ENCODE measurements at regions not wholly inside any gene's neighbourhood (a gene's known extent, or its start where the extent isn't known, plus 50 kb on each side); places are given as distances from the start of the nearest gene placed in this dataset.
"Not testable (repeated sequence)": the region's sequence is repeated elsewhere in the genome, so short reads cannot be mapped to it uniquely, and the experiment has no call there.

DNA sequence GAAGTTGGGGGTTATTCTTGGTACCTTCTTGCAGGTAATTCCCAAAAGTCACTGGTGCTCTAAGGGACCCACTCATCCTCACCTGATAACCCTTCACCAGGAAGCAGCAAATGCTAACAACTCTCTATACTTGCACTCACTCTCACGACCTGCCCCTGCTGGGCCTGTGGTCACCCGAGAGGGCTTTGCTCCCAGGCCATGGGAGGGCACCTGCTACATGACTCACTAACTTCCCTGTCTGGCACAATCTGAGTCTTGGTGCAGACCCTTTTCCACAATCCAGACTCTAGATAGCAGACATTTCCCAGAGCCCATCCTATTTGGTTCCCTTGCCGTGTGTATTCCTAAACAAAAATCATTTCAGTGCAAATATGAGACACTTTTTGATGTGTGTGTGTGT, 403.8 kb upstream of the FAT1 start:
- no peak for DNase-seq (ENCODE audit: low spot score)

DNA sequence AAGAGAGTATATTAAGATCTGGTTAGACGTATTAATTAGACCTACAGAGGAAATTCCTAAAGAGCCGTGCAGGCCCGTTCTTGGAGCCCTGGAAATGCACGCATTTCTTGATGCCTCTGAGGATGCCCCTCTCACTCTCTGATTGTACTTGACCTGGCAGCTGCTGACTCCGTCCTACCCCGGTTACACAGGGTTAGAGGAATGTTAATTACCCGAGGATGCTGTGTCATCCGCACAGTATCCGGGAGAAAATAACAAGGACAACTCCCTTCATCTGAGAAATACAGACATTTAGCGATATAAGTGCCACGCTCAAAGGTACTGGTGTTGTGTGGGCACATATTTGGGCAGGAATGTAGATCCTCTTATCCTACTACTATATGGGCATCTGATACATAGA, 404.6 kb upstream of the FAT1 start:
- DNase-seq (ENCODE audit: low spot score), result no peak

DNA sequence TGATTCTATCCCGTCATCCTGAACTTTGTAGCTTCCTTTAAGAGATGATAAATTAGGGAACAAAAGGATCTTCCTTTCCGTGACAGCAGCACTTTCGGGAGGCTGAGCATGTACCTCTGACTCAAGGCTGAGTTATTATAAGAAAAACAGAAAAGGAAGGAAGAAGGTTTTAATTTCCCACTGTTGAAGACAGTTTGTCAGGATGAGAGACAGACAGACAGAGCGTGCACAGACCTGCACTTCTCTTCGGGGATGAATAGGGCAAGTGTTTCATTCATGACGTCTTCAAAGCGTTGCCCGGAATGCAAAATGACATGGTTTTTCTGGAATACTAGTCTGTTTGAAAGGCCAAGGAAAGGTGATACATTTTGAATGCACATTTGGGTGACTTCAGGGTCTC, 405.3 kb upstream of the FAT1 start:
- DNase-seq (ENCODE audit: low spot score), result no peak

DNA sequence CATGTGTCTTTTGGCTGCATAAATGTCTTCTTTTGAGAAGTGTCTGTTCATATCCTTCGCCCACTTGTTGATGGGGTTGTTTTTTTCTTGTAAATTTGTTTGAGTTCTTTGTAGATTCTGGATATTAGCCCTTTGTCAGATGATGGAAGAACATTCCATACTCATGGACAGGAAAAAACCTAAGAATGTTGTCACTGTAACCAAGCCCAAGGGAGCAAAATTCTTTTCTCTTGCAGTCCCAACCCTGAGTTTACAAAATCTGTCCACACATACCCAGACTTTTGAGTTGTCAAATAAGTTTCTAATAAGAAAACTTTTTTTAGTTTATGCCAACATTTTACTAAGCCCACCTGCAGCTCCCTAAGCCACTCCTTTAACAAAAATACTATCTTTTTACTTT, 408.2 kb upstream of the FAT1 start:
- not testable (repeated sequence) for DNase-seq (ENCODE audit: low spot score)

DNA sequence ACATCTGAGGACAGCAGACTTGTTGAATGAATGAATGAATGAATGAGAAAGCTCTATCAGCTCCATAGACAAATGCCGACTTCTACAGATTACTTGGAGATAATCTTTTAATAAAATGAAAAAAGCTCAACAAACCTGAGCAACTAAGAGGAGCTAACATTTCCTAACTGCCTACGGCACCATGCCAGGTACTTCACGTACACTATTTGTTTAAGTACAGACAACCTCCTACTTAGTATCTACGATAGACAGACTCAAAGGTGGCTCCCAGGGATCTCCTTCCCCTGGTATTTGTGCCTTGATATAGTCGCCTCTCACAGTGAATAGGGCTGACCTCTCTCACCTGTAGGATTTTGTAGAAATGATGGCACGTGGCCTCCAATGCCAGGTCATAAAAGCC, 412.2 kb upstream of the FAT1 start:
- no peak for DNase-seq (ENCODE audit: low spot score)

DNA sequence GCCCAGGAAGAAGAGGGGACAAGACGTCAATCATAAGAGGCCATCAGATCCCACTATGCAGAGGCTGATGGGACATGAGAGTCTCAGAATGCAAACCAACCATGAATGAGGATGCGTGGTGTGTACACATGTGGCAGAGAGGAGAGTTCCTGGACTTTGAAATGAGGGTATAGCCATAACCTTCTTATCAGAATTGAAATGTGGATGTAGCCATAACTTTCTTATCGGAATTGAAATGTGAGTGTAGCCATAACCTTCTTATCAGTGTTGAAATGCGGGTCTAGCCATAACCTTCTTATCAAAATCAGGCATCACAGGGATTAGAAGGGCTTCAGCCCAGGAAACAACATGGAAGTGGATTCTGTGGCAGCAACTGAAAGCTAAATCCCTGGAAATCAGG, 415.5 kb upstream of the FAT1 start:
- DNase-seq (ENCODE audit: low spot score), result no peak

DNA sequence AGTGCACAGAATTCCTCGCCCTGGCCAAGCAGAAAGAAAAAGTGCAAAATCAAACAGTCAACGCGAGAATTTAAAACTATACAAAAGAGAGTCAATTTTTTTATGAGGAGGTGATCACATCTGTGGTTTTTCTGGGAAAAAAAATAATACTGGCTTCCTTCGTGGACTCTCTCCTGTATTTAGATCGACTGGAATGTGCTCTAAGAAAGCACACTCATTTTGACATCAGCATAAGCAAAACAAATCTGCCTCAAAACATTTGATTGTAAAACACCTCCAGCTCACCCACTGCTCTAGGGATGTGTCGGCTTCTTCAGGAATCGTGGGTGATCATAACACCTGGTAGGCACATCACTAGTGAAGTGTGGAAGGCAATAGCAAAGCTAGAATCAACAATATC, 417.4 kb upstream of the FAT1 start:
- DNase-seq (ENCODE audit: low spot score), result no peak

DNA sequence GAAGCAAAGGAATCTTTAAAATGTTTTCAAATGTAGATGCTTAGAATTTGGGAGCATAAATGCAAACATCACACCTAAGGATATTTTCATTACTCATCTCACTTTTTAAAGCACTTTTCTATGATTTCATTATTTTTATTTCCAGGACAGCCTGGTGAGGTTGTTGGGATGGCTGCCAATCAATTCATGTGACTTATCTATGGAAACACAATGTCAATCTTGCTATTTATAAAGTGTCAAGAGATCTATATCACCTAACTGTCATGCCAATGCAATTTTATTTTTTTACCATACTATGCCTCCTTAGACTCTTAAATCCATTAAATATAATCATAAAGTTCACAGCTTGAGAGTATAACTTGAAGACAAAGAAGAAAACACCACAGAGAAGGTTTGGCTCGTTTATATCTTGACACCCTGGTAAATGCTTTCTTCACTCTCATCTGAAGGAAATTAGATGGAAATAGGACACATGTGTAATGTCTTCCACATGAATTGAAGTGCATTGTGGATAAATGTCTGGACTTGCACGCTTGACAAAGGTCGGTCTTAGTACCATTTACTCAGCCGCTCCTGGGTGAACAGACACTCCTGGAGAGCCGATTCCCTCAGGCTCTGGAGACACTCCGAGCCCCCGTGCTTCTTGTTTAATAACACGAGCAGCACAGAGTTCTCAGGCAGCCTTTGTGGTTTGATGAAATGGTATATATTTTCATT, 425.7 kb upstream of the FAT1 start:
- no peak for DNase-seq (ENCODE audit: low spot score)

DNA sequence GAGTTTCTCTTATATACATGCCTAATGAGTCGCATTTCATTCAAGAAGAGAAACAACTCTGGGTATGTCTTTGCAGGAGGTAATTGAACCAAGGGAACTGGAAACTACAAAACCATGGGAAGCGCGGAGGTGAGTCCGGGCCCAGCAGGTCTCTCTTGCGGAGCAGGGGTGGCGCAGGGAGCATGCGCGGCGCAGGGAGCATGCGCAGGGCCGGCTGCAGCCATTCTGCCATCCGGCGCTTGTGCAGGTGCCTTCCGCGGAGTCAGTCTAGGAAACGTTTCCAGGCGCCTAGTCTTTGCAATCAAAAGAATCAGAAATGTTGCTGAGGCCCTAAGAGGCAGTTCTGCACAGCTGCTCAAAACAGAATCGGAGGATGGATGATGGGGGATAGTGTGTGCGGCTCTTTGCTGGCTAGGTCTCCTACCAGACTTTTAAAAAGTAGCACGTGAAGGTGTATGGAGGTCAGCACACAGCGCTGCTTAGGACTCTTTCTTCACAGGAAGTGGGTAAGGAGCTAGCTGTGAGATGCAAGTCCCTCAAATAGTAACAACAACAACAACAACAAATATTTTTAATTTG, 433.8 kb upstream of the FAT1 start:
- no peak for DNase-seq (ENCODE audit: low spot score)

DNA sequence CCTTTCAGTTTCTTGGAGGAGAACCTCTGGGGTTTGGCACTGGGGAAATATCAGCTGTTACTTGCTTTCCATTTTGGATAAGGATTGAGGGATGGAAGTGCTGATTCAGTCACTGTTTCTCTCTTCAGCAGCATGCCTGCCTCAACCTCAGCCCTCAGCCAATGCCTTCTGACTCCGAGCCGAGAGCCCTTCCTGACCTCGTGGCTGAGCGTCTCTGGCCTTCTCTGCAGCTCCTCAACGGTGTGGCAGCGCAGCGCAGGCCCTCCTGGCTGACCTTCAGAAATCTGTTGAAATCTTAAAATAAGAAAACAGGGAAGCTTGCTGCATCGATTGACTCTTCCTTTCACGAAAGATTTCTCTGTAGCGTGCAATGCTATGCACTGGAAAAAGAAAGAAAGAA, 434.3 kb upstream of the FAT1 start:
- no peak for DNase-seq (ENCODE audit: low spot score)

DNA sequence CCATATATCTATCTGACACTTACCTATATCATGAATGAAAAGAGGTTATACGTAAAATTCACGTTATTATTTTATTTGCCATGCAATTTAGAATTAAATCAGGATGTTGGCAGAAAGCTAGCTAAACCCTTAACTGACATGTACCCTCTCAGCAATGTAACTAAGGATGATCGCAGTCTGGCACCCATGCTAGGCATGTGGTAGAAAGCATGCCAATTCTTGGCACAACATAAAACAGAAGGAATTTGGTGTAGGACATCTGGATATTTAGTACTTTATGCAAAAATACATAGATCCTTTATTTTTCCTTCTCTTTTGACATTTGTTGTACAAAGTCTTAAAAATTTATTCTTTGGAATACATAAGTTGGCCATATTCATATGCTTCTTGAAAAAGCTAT, 436.8 kb upstream of the FAT1 start:
- DNase-seq (ENCODE audit: low spot score), result no peak

DNA sequence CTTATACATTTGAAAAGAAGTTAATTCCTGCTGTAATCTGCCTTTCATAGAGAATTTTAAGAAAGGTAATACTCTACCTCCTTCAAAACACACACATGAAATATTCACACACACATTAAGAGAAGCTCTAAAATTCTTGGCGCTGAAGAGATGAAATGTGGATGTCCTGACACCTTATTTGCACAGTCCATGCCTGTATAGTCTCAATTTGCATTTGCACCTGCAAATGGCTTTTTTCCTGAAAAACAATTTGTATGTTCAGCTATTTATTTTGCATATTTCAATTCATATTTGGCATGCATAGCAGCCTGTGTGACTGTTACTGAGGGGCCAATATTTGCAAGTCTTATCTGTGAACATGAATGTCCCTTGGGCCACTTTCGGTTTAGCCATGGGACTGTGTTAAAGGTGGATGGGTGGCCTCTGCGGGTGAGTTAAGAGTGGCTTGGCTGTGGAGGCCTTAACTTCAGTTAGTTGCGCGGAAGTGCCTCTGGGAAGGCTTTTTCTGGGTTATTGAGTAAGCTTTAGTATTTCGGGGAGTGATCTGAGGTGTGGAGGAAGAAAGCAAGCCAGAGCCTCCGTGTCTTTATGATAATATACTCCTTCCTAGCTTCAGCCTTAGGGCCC, 443.3 kb upstream of the FAT1 start:
- DNase-seq (ENCODE audit: low spot score), result no peak

DNA sequence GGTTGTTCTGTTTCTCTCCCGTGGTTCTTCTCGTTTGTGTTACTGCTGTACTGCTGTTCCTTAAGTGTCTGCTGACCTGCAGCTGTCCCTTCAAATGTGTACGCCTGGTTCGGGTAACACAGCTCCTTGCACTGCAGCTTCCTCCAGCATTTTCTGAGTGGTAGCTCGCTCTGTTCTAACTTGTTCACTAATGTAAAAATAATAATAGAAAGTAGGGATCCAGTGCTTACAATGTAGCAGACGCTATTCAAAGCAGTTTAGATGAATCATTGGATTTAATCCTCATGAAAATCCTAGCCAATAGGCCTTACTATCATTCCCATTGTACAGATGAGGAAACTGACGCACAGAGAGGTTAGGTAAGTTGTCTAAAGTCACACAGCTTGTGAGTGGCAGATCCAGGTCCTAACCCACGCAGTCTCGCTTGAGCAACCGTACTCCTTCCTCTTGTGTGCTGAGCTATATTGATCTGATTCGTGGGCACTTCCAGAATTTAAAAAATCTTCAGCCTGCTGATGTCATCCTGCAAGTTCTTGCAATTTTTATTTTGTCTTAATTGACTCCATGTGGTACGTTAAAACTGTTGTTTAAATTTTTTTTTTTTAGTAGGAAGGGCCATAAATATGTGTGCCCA, 448.2 kb upstream of the FAT1 start:
- no peak for DNase-seq (ENCODE audit: low spot score)

DNA sequence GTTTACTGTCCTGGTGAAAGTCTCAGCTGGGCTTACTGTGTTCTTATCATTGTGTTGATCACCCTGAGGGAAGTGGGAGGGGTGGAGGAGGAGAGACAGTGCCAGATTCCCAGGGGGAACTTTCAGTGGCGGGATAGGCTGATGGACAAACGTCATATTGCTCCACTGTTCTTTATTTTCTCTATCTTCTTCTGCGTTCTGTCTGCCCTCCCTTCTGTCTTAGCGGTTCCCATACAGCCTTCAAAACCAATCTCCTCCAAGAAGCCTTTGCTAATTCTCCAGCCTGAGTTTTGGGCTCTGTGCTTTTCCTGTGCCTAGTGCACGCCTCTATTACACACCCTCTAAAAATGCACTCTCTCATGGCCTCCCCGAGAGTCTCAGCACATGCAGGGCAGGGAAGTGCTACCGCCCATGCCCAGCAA, 448.7 kb upstream of the FAT1 start:
- no peak for DNase-seq (ENCODE audit: low spot score)

DNA sequence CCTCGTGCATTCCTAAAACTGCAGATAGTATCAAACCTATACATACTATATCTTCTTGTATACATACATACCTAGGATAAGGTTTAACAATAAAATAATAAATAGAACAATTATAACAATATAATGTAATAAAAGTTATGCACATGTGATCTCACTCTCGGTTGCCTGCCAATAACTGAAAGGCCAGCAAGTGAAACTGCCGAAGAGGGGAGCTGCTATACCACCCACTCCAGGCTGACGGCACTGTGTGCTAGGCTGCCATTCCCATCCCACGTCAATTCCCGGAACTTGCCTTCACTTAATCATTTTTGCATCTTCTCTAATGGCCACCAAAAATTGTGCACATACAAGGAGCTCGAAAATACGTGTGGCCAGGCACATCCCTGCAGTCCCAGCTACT, 451.1 kb upstream of the FAT1 start:
- no peak for DNase-seq (ENCODE audit: low spot score)

DNA sequence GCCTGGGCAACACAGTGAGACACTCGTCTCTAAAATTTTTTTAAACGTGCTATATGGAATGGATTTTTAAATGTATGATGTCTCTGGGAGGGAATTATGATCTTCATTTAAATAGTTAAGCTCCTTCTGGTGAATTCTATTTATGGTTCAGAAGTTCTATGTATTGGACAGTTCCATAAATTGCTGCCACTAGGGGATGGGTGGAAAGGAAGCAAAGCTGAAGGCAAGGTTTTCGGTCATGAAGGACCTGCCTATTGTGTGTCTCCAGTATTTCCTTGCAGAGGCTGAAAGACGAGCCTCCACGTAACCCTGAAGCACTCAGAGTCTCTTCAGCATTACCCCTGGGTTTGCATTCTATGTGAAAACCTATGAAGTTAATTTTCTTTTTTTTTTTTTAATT, 451.5 kb upstream of the FAT1 start:
- no peak for DNase-seq (ENCODE audit: low spot score)

DNA sequence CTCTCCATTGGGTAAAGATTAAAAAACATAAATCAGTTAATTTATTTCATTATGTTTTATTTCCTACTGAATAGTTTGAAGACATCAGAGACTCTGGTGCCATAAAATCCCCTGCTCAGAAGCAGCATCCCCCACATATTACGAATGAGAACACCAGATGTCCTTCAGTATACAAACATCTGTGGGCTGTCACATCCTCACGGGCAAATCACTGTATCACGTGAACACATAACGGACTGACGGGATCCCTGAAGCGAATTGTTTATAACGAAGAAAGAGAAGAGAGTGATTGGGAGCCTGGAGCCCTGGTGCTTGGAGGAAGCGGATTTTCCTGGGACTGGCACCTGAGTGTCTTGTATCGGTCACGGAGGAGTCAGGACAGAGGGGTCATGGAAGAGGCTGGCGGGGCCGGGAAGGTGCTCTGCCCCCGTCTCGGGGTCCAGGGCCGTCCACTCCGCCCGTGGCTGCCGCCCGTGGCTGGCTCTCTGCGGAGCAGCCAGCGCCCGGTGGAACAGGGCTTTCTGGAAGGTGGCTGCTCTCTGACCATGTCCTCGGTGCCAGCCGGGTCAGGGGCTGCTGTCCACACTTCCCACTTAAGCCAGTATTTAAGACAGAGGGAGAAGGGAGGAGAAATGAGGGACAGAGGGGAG, 452.7 kb upstream of the FAT1 start:
- no peak for DNase-seq (ENCODE audit: low spot score)

DNA sequence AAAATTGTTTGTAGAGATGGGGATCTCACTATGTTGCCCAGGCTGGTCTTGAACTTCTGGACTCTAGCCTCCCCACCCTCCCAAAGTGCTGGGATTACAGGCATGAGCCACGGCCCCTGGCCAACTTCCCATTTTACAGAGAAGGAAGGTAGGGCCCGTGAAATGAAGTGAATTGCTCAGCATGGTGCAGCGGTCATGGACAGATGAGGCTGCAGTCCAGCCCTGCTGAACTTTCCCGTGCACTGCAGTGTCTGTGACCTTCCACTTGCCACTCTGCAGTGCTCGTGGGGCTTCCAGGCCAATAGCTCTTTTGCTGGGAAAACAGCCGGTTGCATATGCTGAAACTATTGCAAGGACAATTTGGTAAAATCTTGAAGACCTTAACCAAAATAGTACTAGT, 454.4 kb upstream of the FAT1 start:
- DNase-seq (ENCODE audit: low spot score), result no peak

DNA sequence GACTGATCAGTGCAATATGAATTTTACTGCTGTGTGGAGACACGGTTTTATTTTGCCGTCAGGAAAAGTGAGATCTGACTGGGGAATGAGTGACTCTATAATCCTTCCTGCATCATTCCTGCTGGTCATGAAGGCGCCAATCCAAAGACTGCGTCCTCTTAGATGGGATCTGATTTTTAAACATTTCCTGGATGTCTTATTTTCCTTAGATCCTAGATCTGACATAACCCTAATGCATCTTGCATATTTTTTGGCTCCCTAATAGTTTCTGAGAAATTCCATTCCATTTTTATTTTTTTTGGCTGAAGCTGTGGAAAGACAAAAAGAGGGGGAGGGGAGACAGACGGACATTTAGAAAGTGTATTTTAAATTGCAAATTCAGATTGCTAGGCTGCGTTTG, 454.9 kb upstream of the FAT1 start:
- no peak for DNase-seq (ENCODE audit: low spot score)

DNA sequence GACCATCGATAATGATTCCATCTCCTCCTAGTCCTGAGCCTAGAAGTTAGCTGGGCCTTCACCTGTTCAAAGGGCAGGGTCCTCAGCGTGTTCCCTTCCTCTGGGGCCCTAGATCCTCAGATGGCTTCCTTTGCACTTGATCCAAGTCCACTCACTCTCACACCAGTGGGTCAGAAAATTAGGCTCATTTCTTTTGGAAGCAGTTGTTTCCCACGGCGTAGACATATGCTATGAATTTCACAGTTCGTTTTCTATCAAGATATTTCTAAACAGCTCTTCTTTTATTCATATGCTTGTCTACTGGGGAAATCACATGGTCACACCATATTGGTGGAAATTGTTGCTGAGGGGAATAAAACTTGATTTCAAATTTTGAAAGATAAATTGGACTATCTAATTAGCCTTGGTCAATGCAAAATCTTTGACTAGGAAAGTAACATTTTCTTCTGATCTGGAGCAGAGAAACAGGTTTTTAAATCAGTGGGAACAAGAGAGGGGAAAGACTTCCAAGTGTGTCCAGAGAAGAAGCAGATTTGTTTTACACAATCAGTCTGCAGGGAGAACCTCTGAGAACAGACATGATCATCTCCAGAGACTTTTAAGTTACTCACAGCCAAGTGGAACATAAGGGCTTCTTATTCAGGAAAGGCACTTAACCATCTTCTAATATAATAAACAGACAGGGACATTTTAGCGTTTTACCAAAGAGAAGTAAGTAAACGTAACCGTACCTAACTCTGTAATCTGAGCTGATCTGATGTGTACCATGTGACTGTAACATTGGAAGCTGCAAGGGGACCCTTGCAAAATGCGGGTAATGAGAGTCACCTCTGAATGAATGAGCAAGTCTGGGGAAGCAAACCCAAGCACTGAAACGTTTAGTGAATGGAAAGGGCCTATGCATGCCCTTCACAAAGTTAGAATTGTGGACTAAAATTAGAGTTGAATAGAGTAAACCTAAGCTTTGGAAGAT, 455.7 kb upstream of the FAT1 start:
- no peak for DNase-seq (ENCODE audit: low spot score)

DNA sequence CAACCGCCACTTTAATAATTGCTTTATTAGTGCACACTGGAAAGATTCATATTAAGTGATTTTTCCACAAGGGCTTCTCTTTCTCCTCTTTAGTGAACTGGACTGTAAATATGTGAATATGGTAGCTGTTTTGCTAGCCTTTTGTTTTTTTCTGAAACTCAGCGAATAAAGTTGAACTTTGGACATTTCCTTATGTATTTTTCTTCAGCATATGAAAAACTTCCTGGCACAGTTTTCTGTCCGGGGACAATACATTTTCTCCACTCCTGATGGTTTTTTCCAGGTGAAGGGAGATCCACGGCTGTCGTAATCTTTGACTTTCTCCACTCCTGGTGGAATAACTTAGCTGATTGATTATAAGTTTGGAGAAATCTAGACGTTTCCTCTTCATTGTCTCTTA, 457.4 kb upstream of the FAT1 start:
- no peak for DNase-seq (ENCODE audit: low spot score)

DNA sequence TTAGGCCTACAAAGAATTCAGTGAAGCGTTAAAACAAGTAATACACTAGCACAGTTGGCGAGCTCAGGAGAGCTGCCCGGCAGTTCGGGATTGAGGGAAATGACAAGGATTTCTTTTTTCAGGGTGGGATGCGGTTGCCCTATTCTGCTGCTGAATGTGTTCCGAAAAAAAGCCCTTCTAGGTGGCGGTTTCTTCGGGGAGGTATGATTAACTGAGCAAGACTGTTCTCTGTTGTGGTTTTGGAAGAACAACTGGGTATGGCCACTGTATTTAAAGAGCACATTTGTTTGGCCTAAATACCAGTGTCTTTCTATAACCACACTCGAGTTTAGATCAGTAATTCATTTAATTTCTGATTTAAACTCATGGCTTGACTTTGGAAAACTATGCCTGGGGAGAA, 459.7 kb upstream of the FAT1 start:
- no peak for DNase-seq (ENCODE audit: low spot score)
